Activated effector memory CD4-positive, alpha-beta T cell treated with Interleukin-2 at 50 U/mL for 16 hours (primary cell): ENCODE measurements at regions not wholly inside any gene's neighbourhood (a gene's known extent, or its start where the extent isn't known, plus 50 kb on each side); places are given as distances from the start of the nearest gene placed in this dataset.
"Not testable (repeated sequence)": the region's sequence is repeated elsewhere in the genome, so short reads cannot be mapped to it uniquely, and the experiment has no call there.

Source experiments
- DNase-seq: peaks from one replicate; pipeline ENCODE4 v3.0.0-alpha.2; 2020

DNA sequence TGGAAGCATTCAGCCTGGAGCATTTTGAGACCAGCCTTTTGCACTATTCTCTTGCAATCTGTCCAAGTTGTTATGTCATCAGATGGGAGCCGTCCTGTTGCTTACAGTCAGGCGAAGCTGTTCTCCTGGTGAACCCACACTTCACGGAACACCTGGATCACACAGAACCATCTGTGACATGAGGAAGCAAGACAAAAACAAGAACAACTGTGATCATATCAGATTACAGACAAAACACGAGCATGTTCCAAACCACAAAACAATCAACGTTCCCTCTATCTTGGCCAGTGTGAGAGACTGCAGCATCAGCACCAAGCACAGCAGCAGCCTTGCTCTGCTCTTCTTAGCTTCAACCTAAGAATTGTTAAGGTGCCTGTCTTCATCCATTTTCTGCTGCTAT lies 180.5 kb upstream of the SFSWAP start:
- DNase-seq = no peak

- no peak for DNase-seq
Observed at GRCh38 chr12:131533139-131533538, 177.8 kb upstream of the SFSWAP start.

DNA sequence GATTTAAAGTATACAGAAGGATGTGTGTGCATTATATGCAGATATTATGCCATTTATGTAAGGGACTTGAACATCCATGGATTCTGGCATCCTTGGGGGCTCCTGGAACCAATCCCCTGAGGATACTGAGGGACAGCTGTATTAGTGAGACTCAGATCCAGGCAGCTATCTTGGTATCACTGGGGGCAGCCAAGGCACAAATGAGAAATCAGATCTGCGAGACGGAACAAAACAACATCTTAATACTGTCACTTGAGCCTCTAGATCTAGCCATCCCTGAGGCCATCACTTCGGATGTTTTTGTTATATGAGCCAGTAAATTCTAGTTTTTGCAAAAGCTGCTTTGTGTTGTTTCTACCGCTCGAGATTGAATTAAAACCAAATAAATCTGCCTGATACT lies 175.1 kb upstream of the SFSWAP start:
- no peak for DNase-seq

DNA sequence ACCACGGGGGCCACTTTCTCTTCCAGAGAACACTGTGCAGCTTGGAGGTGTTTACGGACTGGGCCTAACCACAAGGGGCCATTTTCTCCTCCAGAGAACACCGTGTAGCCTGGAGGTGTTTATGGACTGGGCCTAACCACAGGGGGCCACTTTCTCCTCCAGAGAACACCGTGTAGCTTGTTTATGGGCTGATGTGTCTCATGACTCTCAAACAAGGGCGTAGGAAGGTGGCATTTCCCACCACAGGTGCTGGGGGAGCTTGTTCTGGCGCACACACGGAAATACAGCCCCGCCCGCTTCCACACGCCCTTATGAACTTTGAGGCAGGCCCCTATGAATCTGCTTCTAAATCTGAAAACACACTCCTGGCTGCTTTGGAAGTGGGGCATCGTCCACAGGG lies 174.6 kb upstream of the SFSWAP start:
- DNase-seq = peak; percentile 23

- DNase-seq = no peak
Observed at GRCh38 chr12:131536766-131537165, 174.1 kb upstream of the SFSWAP start.

GRCh38 chr12:131537267-131537958 lies 173.5 kb upstream of the SFSWAP start:
- DNase-seq = no peak

DNA sequence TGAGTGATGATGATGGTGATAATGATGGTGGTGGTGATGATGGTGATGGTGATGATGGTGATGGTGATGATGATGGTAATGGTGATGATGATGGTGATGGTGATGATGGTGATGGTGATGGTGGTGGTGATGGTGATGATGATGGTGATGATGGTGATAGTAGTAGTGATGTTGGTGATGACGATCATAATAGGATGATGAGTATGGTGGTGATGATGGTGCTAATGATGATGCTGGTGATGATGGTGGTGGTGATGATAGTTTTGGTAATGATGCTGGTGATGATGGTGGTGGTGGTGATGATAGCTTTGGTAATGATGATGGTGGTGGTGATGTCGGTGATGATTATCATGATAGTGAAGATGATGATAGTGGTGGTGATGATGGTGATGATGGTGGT lies 171.5 kb upstream of the SFSWAP start:
- DNase-seq = no peak

- no peak for DNase-seq
Observed at GRCh38 chr12:131540138-131540623, 170.7 kb upstream of the SFSWAP start.

- DNase-seq = not testable (repeated sequence)
Observed at GRCh38 chr12:131541512-131541911, 169.4 kb upstream of the SFSWAP start.

DNA sequence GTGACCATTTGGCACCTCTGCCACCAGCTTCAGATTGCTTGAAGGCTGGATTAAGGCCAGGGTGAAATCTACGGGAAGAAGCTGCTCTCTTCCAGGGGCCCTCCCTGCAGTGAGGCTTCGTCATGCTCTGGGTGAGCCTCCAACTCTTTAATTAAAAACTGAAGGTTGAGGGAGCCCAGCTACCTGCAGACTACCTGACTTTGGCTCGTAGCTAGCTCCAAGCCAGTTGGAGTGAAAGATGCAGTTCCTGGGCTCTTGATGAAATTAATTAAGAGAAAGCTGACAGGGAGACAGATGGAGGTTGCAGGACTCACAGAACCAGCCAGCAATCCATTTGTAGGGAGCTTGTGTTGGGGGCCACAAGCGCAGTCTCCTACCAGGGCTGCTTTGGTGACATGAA lies 168.5 kb upstream of the SFSWAP start:
- DNase-seq = no peak

- no peak for DNase-seq
Observed at GRCh38 chr12:131543040-131543439, 167.8 kb upstream of the SFSWAP start.

DNA sequence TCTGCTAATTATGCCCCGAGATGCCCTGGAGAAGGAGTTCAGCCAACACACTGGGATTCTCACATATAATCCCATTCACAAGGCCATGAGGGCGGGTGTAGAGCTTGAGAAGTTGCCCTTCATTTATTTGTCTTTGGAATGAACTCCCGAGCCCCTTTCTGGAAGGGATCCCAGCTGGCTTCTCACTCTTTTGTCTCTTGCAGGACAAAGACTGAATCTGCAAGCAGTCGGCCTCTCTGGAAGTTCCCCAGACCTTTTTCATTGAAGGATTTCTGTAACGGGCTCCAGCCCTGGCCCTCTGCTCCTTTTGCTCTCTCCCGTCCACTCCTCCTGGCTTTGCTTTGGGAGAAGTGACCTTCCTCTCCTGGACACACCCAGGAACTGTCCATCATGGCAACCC lies 163.3 kb upstream of the SFSWAP start:
- DNase-seq = no peak

- no peak for DNase-seq
Observed at GRCh38 chr12:131550121-131550520, 160.8 kb upstream of the SFSWAP start.

DNA sequence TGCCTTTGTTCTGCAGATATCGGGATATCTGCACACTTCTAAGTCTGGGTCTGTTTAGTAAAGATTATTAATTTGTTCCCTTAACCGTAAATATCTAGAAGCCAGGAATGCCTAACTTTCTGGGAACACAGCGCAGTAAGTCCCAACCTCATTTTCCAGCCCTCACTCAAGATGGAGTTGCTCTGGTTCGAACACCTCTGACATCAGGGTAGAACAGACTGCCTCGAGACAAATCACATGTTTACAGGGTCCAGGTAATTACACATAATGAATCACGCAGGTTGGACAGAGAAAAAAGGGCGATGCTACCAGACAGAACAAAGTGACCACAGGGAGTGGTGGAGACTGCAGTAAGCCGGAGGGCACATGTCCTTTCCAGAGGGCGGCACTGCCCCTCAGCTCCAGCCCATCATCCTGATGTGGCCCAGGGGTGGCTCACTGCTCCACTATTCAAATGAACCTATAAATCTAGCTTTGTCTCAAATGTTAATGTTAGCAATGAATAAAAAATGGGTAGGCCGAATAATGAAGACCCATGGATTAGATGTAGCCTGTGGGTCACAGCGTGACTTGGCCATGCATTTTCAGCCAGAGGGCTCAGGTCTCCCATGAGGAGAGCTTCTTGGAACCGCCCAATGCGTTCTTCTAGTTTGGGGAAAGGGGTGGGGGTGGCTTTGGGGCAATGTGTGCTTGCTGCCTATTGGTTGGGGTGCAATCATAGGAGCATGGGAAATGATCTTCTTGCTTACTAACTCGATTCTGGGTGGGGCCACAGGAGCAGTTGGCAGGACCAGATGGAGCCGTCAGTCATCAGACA lies 159.0 kb upstream of the SFSWAP start:
- DNase-seq = no peak

DNA sequence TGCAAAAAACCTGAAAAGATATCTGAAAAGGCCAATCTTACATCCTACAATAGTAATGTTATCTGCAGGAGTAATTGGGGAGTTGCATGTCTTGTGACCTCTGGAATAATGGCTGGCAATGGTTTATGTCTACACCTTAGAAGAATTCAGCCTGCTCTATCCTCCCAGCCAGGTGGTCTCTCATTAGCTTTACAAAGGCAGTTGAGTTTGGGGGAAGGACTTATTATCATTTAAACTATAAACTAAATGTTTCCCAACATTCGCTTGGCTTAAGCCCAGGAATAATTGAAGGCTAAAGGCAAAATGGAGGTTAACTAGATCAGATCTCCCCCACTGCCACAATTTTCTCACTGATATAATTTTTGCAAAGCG lies 158.4 kb upstream of the SFSWAP start:
- no peak for DNase-seq

DNA sequence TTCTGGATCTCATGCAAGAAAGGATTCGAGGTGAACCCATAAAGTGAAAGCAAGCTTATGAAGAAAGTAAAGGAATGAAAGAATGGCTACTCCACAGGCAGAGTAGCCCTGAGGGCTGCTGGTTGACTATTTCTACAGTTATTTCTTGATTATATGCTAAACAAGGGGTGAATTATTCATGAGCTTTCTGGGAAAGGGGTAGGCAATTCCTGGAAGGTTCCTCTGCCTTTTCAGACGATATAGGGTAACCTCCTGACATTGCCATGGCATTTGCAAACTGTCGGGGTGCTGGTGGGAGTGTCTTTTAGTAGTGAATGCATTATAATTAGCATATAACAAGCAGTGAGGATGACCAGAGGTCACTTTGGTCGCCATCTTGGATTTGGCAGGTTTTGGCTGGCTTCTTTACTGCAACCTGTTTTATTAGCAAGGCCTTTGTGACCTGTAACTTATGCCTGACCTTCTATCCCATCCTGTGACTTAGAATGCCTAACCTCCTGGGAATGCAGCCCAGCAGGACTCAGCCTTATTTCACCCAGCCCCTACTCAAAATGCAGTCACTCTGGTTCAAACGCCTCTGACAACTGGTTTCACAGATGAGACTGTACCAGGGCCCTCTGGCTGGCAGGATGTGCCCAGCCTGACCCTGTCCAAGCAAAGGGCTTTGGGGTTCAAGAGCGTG lies 157.7 kb upstream of the SFSWAP start:
- no peak for DNase-seq

- DNase-seq = no peak
Observed at GRCh38 chr12:131555197-131555846, 155.6 kb upstream of the SFSWAP start.

DNA sequence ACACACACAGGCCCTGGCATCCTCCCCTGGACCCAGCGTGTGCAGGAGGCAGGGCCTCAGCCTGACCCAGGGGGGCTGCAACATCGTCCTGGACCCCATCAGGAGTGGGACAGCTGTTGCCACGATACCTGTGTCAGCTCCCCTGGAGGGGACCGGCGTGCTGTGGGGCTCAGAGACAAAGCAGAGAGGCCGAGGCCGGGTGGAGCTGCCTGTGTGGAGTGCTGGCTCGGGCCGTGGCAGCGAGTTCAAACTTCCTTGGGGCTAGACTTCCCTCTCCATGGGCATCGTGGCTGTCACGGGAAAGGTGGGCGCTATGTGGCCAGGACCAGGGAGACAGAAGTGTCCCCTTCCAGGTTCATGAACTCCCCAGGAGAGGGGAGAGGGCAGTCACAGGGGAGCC lies 155.0 kb upstream of the SFSWAP start:
- DNase-seq = no peak

DNA sequence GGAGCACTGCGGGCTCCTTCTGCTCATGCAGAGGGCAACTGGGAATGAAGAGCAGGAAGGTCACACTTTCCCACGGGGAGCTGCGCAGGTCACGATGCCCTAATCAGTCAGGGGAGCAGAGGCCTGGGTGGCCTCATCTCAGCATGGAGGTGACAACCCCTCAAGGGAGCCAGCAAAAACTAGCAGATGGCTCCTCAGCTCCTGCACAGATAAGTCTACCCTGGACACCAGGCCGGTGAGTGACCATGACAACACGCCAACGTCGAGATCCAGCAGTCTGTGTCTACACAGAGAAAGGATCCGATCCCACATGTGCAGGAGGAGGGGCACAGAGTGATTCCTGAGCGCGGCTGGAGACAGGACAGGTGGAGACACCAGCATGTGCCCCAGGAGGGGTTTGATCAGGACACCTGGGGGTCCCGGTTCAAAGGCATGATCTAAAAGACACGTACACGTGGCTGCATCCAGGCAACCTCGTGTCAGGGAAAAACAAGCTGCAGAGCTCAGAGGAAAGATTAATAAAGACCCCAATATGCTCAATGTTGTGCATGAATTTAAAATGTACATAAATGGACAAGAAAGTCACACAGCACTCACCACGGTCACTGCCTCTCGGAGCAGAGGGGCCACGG lies 153.7 kb upstream of the SFSWAP start:
- no peak for DNase-seq

GRCh38 chr12:131559517-131560516 lies 151.1 kb upstream of the SFSWAP start:
- no peak for DNase-seq

DNA sequence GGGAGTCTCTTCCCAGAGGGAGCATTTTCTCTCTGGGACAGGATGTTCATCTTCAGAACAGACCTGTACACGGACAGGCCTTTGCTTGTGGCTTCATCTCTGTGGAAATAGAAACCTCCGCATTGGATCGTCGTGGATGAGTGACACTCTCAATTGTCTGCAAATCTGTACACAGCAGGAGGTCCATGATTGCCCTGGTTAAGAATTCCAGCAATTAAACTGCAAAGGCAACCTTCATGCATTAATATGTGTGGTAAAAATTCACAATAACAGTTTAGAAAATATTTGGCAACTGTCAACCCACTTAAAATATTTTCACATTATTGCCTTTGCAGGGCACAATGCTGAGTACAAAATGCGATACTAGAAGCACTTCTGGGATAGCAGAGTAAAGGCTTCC lies 149.8 kb upstream of the SFSWAP start:
- no peak for DNase-seq
